A549 (cell line): ENCODE measurements at regions not wholly inside any gene's neighbourhood (a gene's known extent, or its start where the extent isn't known, plus 50 kb on each side); places are given as distances from the start of the nearest gene placed in this dataset.

Source experiments
- ATAC-seq, 2 experiments: fragments of 200-7000 bp in 1 of 2; fragments of >200 bp in 1 of 2; cut with Nextera tagmentation in 1 of 2; cut with Tn5 transposase in 1 of 2; 3 replicates each; pipeline versions ENCODE4 v1.8.0 to v1.9.1; 2018 to 2020; ENCODE audit warnings: mild to moderate bottlenecking in 1 of 2, moderate library complexity in 1 of 2
- CTCF ChIA-PET: fragments of 300-600 bp; sonication (Branson Sonifier 250); formaldehyde crosslinking; extraction: SDS; loops from one replicate; lab custom pipeline; 2021; ENCODE audit warnings: antibody characterized with exemption, inconsistent platforms; lab: Yijun Ruan, JAX
- POLR2A ChIA-PET: fragments of 350-600 bp; formaldehyde crosslinking; extraction: SDS; loops from one replicate; lab custom pipeline; 2021; ENCODE audit warnings: antibody characterized with exemption, inconsistent platforms; lab: Yijun Ruan, JAX
- DNase-seq, 2 experiments: peaks; one replicate each; pipeline versions ENCODE4 v3.0.0 to v3.0.0-alpha.2; 2011 to 2016; ENCODE audit warnings: low read depth in 1 of 2, low spot score in 1 of 2
- FAIRE-seq: peaks from 2 replicates; lab custom pipeline; 2011; peaks lifted over from hg19 to GRCh38; lab: Jason Lieb, UNC
- H3K27ac ChIP-seq, 2 experiments: fragments of >200 bp; sonication (Bioruptor Twin); formaldehyde crosslinking; 3 replicates each; pipeline ENCODE4 v1.5.1; 2016 to 2017
- H3K4me1 ChIP-seq: fragments of >200 bp; sonication (Bioruptor Twin); formaldehyde crosslinking; 3 replicates; pipeline ENCODE4 v1.6.1; 2016
- H3K4me2 ChIP-seq: fragments of >200 bp; sonication (Bioruptor Twin); formaldehyde crosslinking; 3 replicates; pipeline ENCODE4 v1.6.1; 2016
- H3K4me3 ChIP-seq: fragments of >200 bp; sonication (Bioruptor Twin); formaldehyde crosslinking; 3 replicates; pipeline ENCODE4 v1.5.1; 2016
- H3K9me3 ChIP-seq: fragments of >200 bp; sonication (Bioruptor Twin); formaldehyde crosslinking; 3 replicates; pipeline ENCODE4 v1.6.1; 2016
- BCL3 ChIP-seq: fragments of >200 bp; sonication (Bioruptor Twin); formaldehyde crosslinking; IDR thresholded peaks from 3 replicates; pipeline ENCODE4 v1.6.1; 2016
- CBX8 ChIP-seq: fragments of 200-600 bp; sonication (generic); IDR thresholded peaks from 2 replicates; pipeline ENCODE4 v1.6.1; 2016
- CTCF ChIP-seq: fragments of >200 bp; sonication (Bioruptor Twin); formaldehyde crosslinking; IDR thresholded peaks from 3 replicates; pipeline ENCODE4 v1.5.1; 2016
- EHMT2 ChIP-seq: fragments of 200-600 bp; sonication (generic); IDR thresholded peaks from 2 replicates; pipeline ENCODE4 v1.6.1; 2016; ENCODE audit warnings: antibody characterized with exemption, low read depth, mild to moderate bottlenecking, moderate library complexity
- ELK1 ChIP-seq: fragments of 150-350 bp; IDR thresholded peaks from 2 replicates; pipeline ENCODE4 v1.6.1; 2014; ENCODE audit warnings: low read depth, mild to moderate bottlenecking, low read length
- FOXS1 ChIP-seq: fragments of 250-450 bp; sonication (Bioruptor Pico); IDR thresholded peaks from 2 replicates; pipeline ENCODE4 v1.5.0; 2020; ENCODE audit warnings: mild to moderate bottlenecking, moderate library complexity
- GATA3 ChIP-seq: IDR thresholded peaks from 2 replicates; pipeline ENCODE4 v1.6.1; 2012; ENCODE audit warnings: borderline replicate concordance
- HES2 ChIP-seq: fragments of >200 bp; sonication (Bioruptor Twin); formaldehyde crosslinking; IDR thresholded peaks from 2 replicates; pipeline ENCODE4 v1.6.1; 2016
- HOXB13 ChIP-seq: fragments of 250-450 bp; sonication (Bioruptor Pico); IDR thresholded peaks from 2 replicates; pipeline ENCODE4 v1.5.0; 2020; ENCODE audit warnings: low read depth, mild to moderate bottlenecking, moderate library complexity
- JUN ChIP-seq, 2 experiments: fragments of >200 bp; sonication (Bioruptor Twin); formaldehyde crosslinking; IDR thresholded peaks; 2 replicates in 1 of 2; 3 replicates in 1 of 2; pipeline ENCODE4 v1.6.1; 2016 to 2017
- JUNB ChIP-seq: fragments of >200 bp; sonication (Bioruptor Twin); formaldehyde crosslinking; IDR thresholded peaks from 2 replicates; pipeline ENCODE4 v1.6.1; 2016
- KDM1A ChIP-seq: fragments of 200-600 bp; sonication (generic); IDR thresholded peaks from 2 replicates; pipeline ENCODE4 v1.6.1; 2016; ENCODE audit warnings: low read depth, mild to moderate bottlenecking
- MAX ChIP-seq: IDR thresholded peaks from 2 replicates; pipeline ENCODE4 v1.6.1; 2012
- MYC ChIP-seq: IDR thresholded peaks from 2 replicates; pipeline ENCODE4 v1.6.1; 2012; ENCODE audit warnings: mild to moderate bottlenecking, inconsistent platforms, low read length, improper control_type of control experiment, borderline replicate concordance
- NFE2L2 ChIP-seq: fragments of 150-350 bp; conservative IDR thresholded peaks from 2 replicates; pipeline ENCODE4 v1.6.1; 2014; ENCODE audit warnings: low read length
- NR3C1 ChIP-seq: fragments of >200 bp; sonication (Bioruptor Twin); formaldehyde crosslinking; IDR thresholded peaks from 3 replicates; pipeline ENCODE4 v1.6.1; 2017
- PBX3 ChIP-seq: IDR thresholded peaks from 2 replicates; pipeline ENCODE4 v1.6.1; 2012
- POLR2AphosphoS2 ChIP-seq: conservative IDR thresholded peaks from 2 replicates; pipeline ENCODE4 v1.6.1; 2012; ENCODE audit warnings: low read length, improper control_type of control experiment, inconsistent platforms
- RAD21 ChIP-seq, 2 experiments: fragments of >200 bp in 1 of 2; sonication (Bioruptor Twin) in 1 of 2; formaldehyde crosslinking in 1 of 2; IDR thresholded peaks in 1 of 2; conservative IDR thresholded peaks in 1 of 2; 2 replicates in 1 of 2; 3 replicates in 1 of 2; pipeline ENCODE4 v1.6.1; 2012 to 2018; ENCODE audit warnings: inconsistent platforms in 1 of 2
- RNF2 ChIP-seq: fragments of 200-600 bp; sonication (generic); IDR thresholded peaks from 2 replicates; pipeline ENCODE4 v1.6.1; 2016; ENCODE audit warnings: low read depth, mild to moderate bottlenecking, antibody characterized with exemption, moderate library complexity, borderline replicate concordance
- SMC3 ChIP-seq: fragments of >200 bp; sonication (Bioruptor Twin); formaldehyde crosslinking; IDR thresholded peaks from 3 replicates; pipeline ENCODE4 v1.6.1; 2018; ENCODE audit warnings: inconsistent platforms
- ZFP36 ChIP-seq: fragments of 450-650 bp; IDR thresholded peaks from 2 replicates; pipeline ENCODE4 v1.6.1; 2014; ENCODE audit warnings: borderline replicate concordance; ENCODE audit not compliant: partially characterized antibody
- ZNF302 ChIP-seq: fragments of 250-450 bp; sonication (Bioruptor Pico); IDR thresholded peaks from 2 replicates; pipeline ENCODE4 v1.9.0; 2021; ENCODE audit warnings: inconsistent platforms, mild to moderate bottlenecking, moderate library complexity
- ZSCAN20 ChIP-seq: fragments of 250-450 bp; sonication (Bioruptor Pico); IDR thresholded peaks from 2 replicates; pipeline ENCODE4 v1.8.0; 2022; ENCODE audit warnings: mild to moderate bottlenecking, moderate library complexity
- WGBS: methylation state at CpG from one replicate; pipeline ENCODE4 v1.1.6; 2017; ENCODE audit errors: missing lambda C conversion rate; 5-methylcytosine and 5-hydroxymethylcytosine counted together

GRCh38 chr20:22232923-22233322, 351.4 kb downstream of the FOXA2 start:
- H3K4me1 ChIP-seq: no peaks in the 10 kb centered on the region
- no peaks in the 10 kb centered on the region for H3K9me3 ChIP-seq
- ATAC-seq (no peak), FAIRE-seq (no peak)
- H3K27ac ChIP-seq: no peak overlapping the region
- H3K4me3 ChIP-seq: no peak overlapping the region
- CTCF ChIA-PET: interaction anchor here (0.7 kb wide), 1 partner anchor 10 kb away, joined by 3 read pairs; no protein-coding TSS in a partner anchor
- TF ChIP-seq RNF2: no peak
- no peak for TF ChIP-seq HOXB13
- TF ChIP-seq SMC3: no peak
- no peak for TF ChIP-seq ZSCAN20 (CRISPR knock-in tag)
- TF ChIP-seq CBX8: no peak
- TF ChIP-seq MYC: no peak
- TF ChIP-seq ZFP36: no peak
- TF ChIP-seq JUNB: no peak
- no peak for TF ChIP-seq PBX3
- no peak for TF ChIP-seq CTCF
- no peak for TF ChIP-seq HES2
- TF ChIP-seq ELK1: no peak
- no peak for TF ChIP-seq KDM1A
- no peak for TF ChIP-seq GATA3
- TF ChIP-seq FOXS1: no peak
- no peak for TF ChIP-seq BCL3
- TF ChIP-seq, all 56 proteins: peak for 0
- H3K4me2 ChIP-seq: no peak overlapping the region
- no peak for DNase-seq
- POLR2A ChIA-PET: no interaction called here

GRCh38 chr20:22232473-22232872, 351.9 kb downstream of the FOXA2 start:
- ATAC-seq (no peak), DNase-seq (no peak), FAIRE-seq (no peak)
- Histone ChIP-seq H3K4me2 (no peak overlapping the region), H3K4me1 (no peaks in the 10 kb centered on the region), H3K9me3 (no peaks in the 10 kb centered on the region), H3K27ac (no peak overlapping the region), H3K4me3 (no peak overlapping the region)
- ChIA-PET CTCF (interaction anchor here (0.6 kb wide), 1 partner anchor 614 kb away, joined by 3 read pairs; no protein-coding TSS in a partner anchor), POLR2A (no interaction called here)
- 4% methylated on average over 9 of the region's 9 CpGs for WGBS
- TF ChIP-seq MAX (no peak), POLR2AphosphoS2 (no peak), NR3C1 (no peak), CTCF (no peak), SMC3 (no peak), RAD21 (conservative IDR thresholded peaks at IDR 0.05 in 1 of 2, IDR thresholded peaks at IDR 0.05 in 1 of 2) (no peak), EHMT2 (no peak), CBX8 (no peak), NFE2L2 (no peak), JUN (IDR thresholded peaks at IDR 0.05) (no peak), ZNF302 (CRISPR knock-in tag) (no peak), GATA3 (no peak), ZSCAN20 (CRISPR knock-in tag) (no peak)
